Dendritic cell treated with granulocyte-macrophage colony-stimulating factor and Interleukin-4, amounts not matched to agents 40 ng/mL and 50 ng/mL, for 4 days (primary cell): ENCODE measurements at regions not wholly inside any gene's neighbourhood (a gene's known extent, or its start where the extent isn't known, plus 50 kb on each side); places are given as distances from the start of the nearest gene placed in this dataset.

ENCODE experiments used
- H3K27ac Mint-ChIP-seq: one replicate; pipeline ENCODE4 v1.8.0; 2022; ENCODE audit warnings: mild to moderate bottlenecking, mixed read lengths
- H3K27me3 Mint-ChIP-seq: one replicate; pipeline ENCODE4 v1.8.0; 2022; ENCODE audit warnings: mild to moderate bottlenecking, mixed read lengths
- H3K36me3 Mint-ChIP-seq: one replicate; pipeline ENCODE4 v1.8.0; 2022; ENCODE audit warnings: low read depth, mixed read lengths
- H3K4me1 Mint-ChIP-seq: one replicate; pipeline ENCODE4 v1.8.0; 2022; ENCODE audit warnings: low read depth, mixed read lengths
- H3K4me3 Mint-ChIP-seq: one replicate; pipeline ENCODE4 v1.8.0; 2022; ENCODE audit warnings: mild to moderate bottlenecking, moderate library complexity, mixed read lengths
- H3K9me3 Mint-ChIP-seq: one replicate; pipeline ENCODE4 v1.8.0; 2022; ENCODE audit warnings: mixed read lengths
- intact Hi-C: fragments of 100-400 bp; cut with micrococcal nuclease; formaldehyde crosslinking; loops from one replicate; pipeline ENCODE4 v1.15.0; 2022

GRCh38 chr20:60558486-60558885, 600.3 kb downstream of the CDH26 start:
- Mint-ChIP-seq H3K27me3 (peaks cover 2% of the 10 kb centered on the region), H3K4me3 (no peak overlapping the region), H3K4me1 (no peaks in the 10 kb centered on the region), H3K36me3 (no peaks in the 10 kb centered on the region), H3K9me3 (no peaks in the 10 kb centered on the region), H3K27ac (no peak overlapping the region)
- intact Hi-C loops = no loop called here

- Mint-ChIP-seq H3K36me3 (no peaks in the 10 kb centered on the region), H3K27me3 (peaks cover 2% of the 10 kb centered on the region), H3K4me1 (no peaks in the 10 kb centered on the region), H3K4me3 (no peak overlapping the region), H3K9me3 (no peaks in the 10 kb centered on the region), H3K27ac (no peak overlapping the region)
- intact Hi-C loops = no loop called here
These were observed 601.2 kb downstream of the CDH26 start for GRCh38 chr20:60559462-60559861.

- Mint-ChIP-seq H3K9me3 (no peaks in the 10 kb centered on the region), H3K36me3 (no peaks in the 10 kb centered on the region), H3K4me3 (no peak overlapping the region), H3K27me3 (peaks cover 2% of the 10 kb centered on the region), H3K4me1 (no peaks in the 10 kb centered on the region), H3K27ac (no peak overlapping the region)
- intact Hi-C loops = no loop called here
These were observed 602.8 kb downstream of the CDH26 start for GRCh38 chr20:60561052-60561451.

GRCh38 chr20:60565083-60565482, 606.9 kb downstream of the CDH26 start:
- H3K4me3 Mint-ChIP-seq = no peak overlapping the region
- no peaks in the 10 kb centered on the region for H3K9me3 Mint-ChIP-seq
- intact Hi-C loops = no loop called here
- no peak overlapping the region for H3K27ac Mint-ChIP-seq
- no peaks in the 10 kb centered on the region for H3K4me1 Mint-ChIP-seq
- H3K27me3 Mint-ChIP-seq = peaks cover 2% of the 10 kb centered on the region
- no peaks in the 10 kb centered on the region for H3K36me3 Mint-ChIP-seq

GRCh38 chr20:60565551-60565950, 607.3 kb downstream of the CDH26 start:
- H3K4me3 Mint-ChIP-seq = no peak overlapping the region
- H3K4me1 Mint-ChIP-seq = no peaks in the 10 kb centered on the region
- intact Hi-C loops = no loop called here
- no peak overlapping the region for H3K27ac Mint-ChIP-seq
- no peaks in the 10 kb centered on the region for H3K9me3 Mint-ChIP-seq
- no peaks in the 10 kb centered on the region for H3K36me3 Mint-ChIP-seq
- no peaks in the 10 kb centered on the region for H3K27me3 Mint-ChIP-seq

GRCh38 chr20:60569116-60569515, 610.9 kb downstream of the CDH26 start:
- Mint-ChIP-seq H3K9me3 (no peaks in the 10 kb centered on the region), H3K27ac (no peak overlapping the region)

GRCh38 chr20:60570481-60571277, 612.5 kb downstream of the CDH26 start:
- H3K4me1 Mint-ChIP-seq = no peaks in the 10 kb centered on the region
- no peak overlapping the region for H3K27ac Mint-ChIP-seq
- H3K4me3 Mint-ChIP-seq = no peak overlapping the region
- H3K9me3 Mint-ChIP-seq = no peaks in the 10 kb centered on the region
- intact Hi-C loops = no loop called here
- no peaks in the 10 kb centered on the region for H3K36me3 Mint-ChIP-seq
- no peaks in the 10 kb centered on the region for H3K27me3 Mint-ChIP-seq

More at GRCh38 chr20:60569116-60569515, 610.9 kb downstream of the CDH26 start:
- H3K4me3 Mint-ChIP-seq = no peak overlapping the region
- no peaks in the 10 kb centered on the region for H3K36me3 Mint-ChIP-seq
- no peaks in the 10 kb centered on the region for H3K4me1 Mint-ChIP-seq
- intact Hi-C loops = no loop called here
- H3K27me3 Mint-ChIP-seq = no peaks in the 10 kb centered on the region

GRCh38 chr20:60573003-60573680, 614.9 kb downstream of the CDH26 start:
- H3K9me3 Mint-ChIP-seq = no peaks in the 10 kb centered on the region
- no peaks in the 10 kb centered on the region for H3K4me1 Mint-ChIP-seq
- H3K27me3 Mint-ChIP-seq = no peaks in the 10 kb centered on the region
- no peaks in the 10 kb centered on the region for H3K36me3 Mint-ChIP-seq
- intact Hi-C loops = no loop called here
- H3K27ac Mint-ChIP-seq = no peak overlapping the region
- H3K4me3 Mint-ChIP-seq = no peak overlapping the region

GRCh38 chr20:60576236-60576635, 618.0 kb downstream of the CDH26 start:
- H3K4me1 Mint-ChIP-seq = no peaks in the 10 kb centered on the region
- H3K36me3 Mint-ChIP-seq = no peaks in the 10 kb centered on the region
- no peak overlapping the region for H3K27ac Mint-ChIP-seq
- no peak overlapping the region for H3K4me3 Mint-ChIP-seq
- intact Hi-C loops = no loop called here
- H3K27me3 Mint-ChIP-seq = no peaks in the 10 kb centered on the region
- H3K9me3 Mint-ChIP-seq = no peaks in the 10 kb centered on the region

- no peaks in the 10 kb centered on the region for H3K27me3 Mint-ChIP-seq
- no peaks in the 10 kb centered on the region for H3K36me3 Mint-ChIP-seq
- H3K27ac Mint-ChIP-seq = no peak overlapping the region
- no peaks in the 10 kb centered on the region for H3K9me3 Mint-ChIP-seq
- no peaks in the 10 kb centered on the region for H3K4me1 Mint-ChIP-seq
- intact Hi-C loops = no loop called here
- H3K4me3 Mint-ChIP-seq = no peak overlapping the region
These were observed 621.8 kb downstream of the CDH26 start for GRCh38 chr20:60579941-60580515.

GRCh38 chr20:60581606-60582115, 623.4 kb downstream of the CDH26 start:
- Mint-ChIP-seq H3K4me3 (no peak overlapping the region), H3K27ac (no peak overlapping the region), H3K27me3 (no peaks in the 10 kb centered on the region), H3K9me3 (no peaks in the 10 kb centered on the region), H3K4me1 (no peaks in the 10 kb centered on the region), H3K36me3 (no peaks in the 10 kb centered on the region)
- intact Hi-C loops = no loop called here

GRCh38 chr20:60583741-60584140, 625.5 kb downstream of the CDH26 start:
- Mint-ChIP-seq H3K4me1 (no peaks in the 10 kb centered on the region), H3K4me3 (no peak overlapping the region), H3K36me3 (no peaks in the 10 kb centered on the region), H3K9me3 (no peaks in the 10 kb centered on the region), H3K27ac (no peak overlapping the region), H3K27me3 (no peaks in the 10 kb centered on the region)
- intact Hi-C loops = no loop called here

GRCh38 chr20:60584221-60584620, 626.0 kb downstream of the CDH26 start:
- no peaks in the 10 kb centered on the region for H3K4me1 Mint-ChIP-seq
- no peak overlapping the region for H3K27ac Mint-ChIP-seq
- H3K36me3 Mint-ChIP-seq = no peaks in the 10 kb centered on the region
- H3K9me3 Mint-ChIP-seq = no peaks in the 10 kb centered on the region
- H3K27me3 Mint-ChIP-seq = no peaks in the 10 kb centered on the region
- no peak overlapping the region for H3K4me3 Mint-ChIP-seq
- intact Hi-C loops = no loop called here

- Mint-ChIP-seq H3K9me3 (no peaks in the 10 kb centered on the region), H3K4me3 (no peak overlapping the region), H3K36me3 (no peaks in the 10 kb centered on the region), H3K4me1 (no peaks in the 10 kb centered on the region), H3K27me3 (no peaks in the 10 kb centered on the region), H3K27ac (no peak overlapping the region)
- intact Hi-C loops = no loop called here
These were observed 627.4 kb downstream of the CDH26 start for GRCh38 chr20:60585651-60586050.
